BLaER1 treated with 17β-estradiol and CSF1 and Interleukin-3, amounts not matched to agents 10 nM and 100 nM (cell line): ENCODE measurements at regions not wholly inside any gene's neighbourhood (a gene's known extent, or its start where the extent isn't known, plus 50 kb on each side); places are given as distances from the start of the nearest gene placed in this dataset.

Experiments
- H3K27ac ChIP-seq, 11 experiments: shearing (Covaris generic); formaldehyde crosslinking; 2 replicates each; pipeline ENCODE4 v1.8.1; 2022
- H3K27me3 ChIP-seq, 11 experiments: shearing (Covaris generic); formaldehyde crosslinking; 2 replicates each; pipeline ENCODE4 v1.8.1; 2022
- H3K36me3 ChIP-seq, 11 experiments: shearing (Covaris generic); formaldehyde crosslinking; 2 replicates each; pipeline ENCODE4 v1.8.1; 2022
- H3K4me1 ChIP-seq, 10 experiments: shearing (Covaris generic); formaldehyde crosslinking; 2 replicates each; pipeline ENCODE4 v1.8.1; 2022
- H3K4me2 ChIP-seq, 11 experiments: shearing (Covaris generic); formaldehyde crosslinking; 2 replicates each; pipeline ENCODE4 v1.8.1; 2022
- H3K4me3 ChIP-seq, 10 experiments: shearing (Covaris generic); formaldehyde crosslinking; 2 replicates each; pipeline ENCODE4 v1.8.1; 2022
- H3K9ac ChIP-seq, 11 experiments: shearing (Covaris generic); formaldehyde crosslinking; 2 replicates each; pipeline ENCODE4 v1.8.1; 2022
- H3K9me3 ChIP-seq, 11 experiments: shearing (Covaris generic); formaldehyde crosslinking; replicated peaks in 1 of 11; 2 replicates each; pipeline ENCODE4 v1.8.1; 2022
- H4K20me1 ChIP-seq, 11 experiments: shearing (Covaris generic); formaldehyde crosslinking; 2 replicates each; pipeline ENCODE4 v1.8.1; 2022
- Cebpa-rat ChIP-seq, 11 experiments: shearing (Covaris generic); IDR thresholded peaks; 2 replicates each; pipeline ENCODE4 v1.8.1; 2022

DNA sequence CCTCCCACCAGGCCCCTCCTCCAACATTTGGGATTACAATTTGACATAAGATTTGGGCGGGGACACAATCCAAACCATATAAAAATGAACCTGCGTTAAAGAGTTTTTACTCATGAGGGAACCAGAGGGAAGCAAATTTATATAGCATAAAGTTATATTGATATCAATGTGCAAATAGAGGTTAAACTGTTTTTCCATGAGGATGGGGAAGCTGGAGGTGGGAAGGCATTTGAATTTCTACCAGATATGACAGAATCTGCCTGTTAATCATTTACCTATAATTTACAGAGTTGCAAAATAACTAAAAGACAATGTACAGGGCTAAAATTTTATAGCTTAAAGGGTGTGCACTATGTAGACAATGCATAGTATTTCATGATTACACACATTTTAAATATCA is 322.0 kb upstream of the FKBP1C start:
- no peak overlapping the region for H3K4me2 ChIP-seq
- no peaks in the 10 kb centered on the region for H3K4me1 ChIP-seq
- no peak overlapping the region for H3K27ac ChIP-seq
- H3K4me3 ChIP-seq, result no peak overlapping the region
- no peaks in the 10 kb centered on the region for H4K20me1 ChIP-seq
- no peaks in the 10 kb centered on the region; a peak in 1 of 22 replicates for H3K9me3 ChIP-seq
- no peaks in the 10 kb centered on the region for H3K27me3 ChIP-seq
- H3K36me3 ChIP-seq, result no peaks in the 10 kb centered on the region
- no peak overlapping the region for H3K9ac ChIP-seq
- no peak for TF ChIP-seq Cebpa-rat (IDR thresholded peaks at IDR 0.05)

DNA sequence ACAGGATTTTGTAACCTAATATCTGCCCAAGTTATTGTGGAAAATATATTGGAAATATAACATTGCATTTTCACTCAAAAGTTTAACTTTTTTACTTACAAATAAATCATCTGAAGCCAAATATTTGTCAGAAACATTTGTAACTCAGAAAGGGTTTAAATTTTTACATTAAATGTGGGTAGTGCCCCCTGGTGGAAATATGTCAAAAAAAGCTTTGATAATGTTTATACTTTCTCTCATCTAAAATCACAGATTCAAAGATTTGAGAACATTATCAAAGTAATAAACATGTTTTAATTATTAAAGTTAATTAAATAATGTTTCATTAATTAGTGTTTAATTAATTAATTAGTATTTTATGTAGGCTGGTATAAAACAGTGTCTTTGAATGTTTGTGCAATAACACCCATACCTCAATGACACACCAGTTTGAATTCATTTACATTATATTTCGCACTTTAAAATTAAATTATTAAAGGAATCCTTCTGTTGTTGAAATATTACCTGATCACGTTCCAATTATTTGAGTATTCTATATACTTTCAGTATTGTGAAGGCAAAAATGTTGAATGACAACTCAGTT is 320.1 kb upstream of the FKBP1C start:
- no peaks in the 10 kb centered on the region for H3K36me3 ChIP-seq

DNA sequence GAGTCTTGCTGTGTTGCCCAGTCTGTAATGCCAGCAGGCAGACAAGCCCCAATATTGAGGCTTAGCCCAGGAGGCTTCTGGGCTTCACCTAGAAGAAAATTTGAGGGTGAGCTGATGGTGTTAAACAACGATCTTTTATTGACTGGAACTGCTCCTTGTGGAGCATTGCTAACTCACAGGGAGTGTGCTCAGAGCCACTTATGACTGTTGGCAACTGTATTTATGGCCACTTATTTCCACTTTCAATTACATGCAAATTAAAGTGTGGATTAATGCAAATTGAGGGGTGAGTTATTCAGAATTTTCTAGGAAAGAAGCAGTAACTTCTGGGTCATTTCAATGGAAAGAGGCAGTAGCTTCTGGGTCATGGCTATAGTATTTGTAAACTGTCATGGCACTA is 317.2 kb upstream of the FKBP1C start:
- no peak for TF ChIP-seq Cebpa-rat (IDR thresholded peaks at IDR 0.05)
- Histone ChIP-seq H3K4me2 (no peak overlapping the region), H3K4me1 (no peaks in the 10 kb centered on the region), H3K36me3 (no peaks in the 10 kb centered on the region), H4K20me1 (no peaks in the 10 kb centered on the region), H3K9me3 (no peaks in the 10 kb centered on the region; a peak in 1 of 22 replicates), H3K4me3 (no peak overlapping the region), H3K27ac (no peak overlapping the region), H3K27me3 (no peaks in the 10 kb centered on the region), H3K9ac (no peak overlapping the region)

More for the DNA sequence above, 320.1 kb upstream of the FKBP1C start:
- Histone ChIP-seq H3K4me1 (no peaks in the 10 kb centered on the region), H3K9me3 (no peaks in the 10 kb centered on the region; a peak in 1 of 22 replicates), H3K4me2 (no peak overlapping the region), H3K4me3 (no peak overlapping the region), H3K27me3 (no peaks in the 10 kb centered on the region), H3K9ac (no peak overlapping the region), H3K27ac (no peak overlapping the region), H4K20me1 (no peaks in the 10 kb centered on the region)
- TF ChIP-seq Cebpa-rat (IDR thresholded peaks at IDR 0.05), result no peak

DNA sequence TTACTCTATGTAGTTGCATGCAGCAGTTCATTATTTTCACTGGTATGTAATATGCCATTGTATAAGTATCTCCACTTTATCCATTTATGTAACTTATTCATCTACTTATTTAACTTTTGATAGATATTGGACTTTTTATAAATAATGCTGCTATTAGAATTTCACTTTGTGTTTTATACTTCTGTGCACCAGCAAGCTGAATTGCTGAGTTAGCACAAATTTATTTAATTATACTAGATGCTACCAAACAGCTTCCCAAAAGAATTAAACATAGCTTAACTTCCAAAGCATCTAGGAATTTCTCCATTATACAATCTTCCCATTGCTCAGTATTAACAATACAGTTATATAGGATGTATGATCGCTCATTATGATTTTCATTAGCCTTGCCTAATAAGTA is 308.0 kb upstream of the FKBP1C start:
- no peaks in the 10 kb centered on the region for H3K9me3 ChIP-seq
- no peaks in the 10 kb centered on the region for H3K36me3 ChIP-seq
- no peak overlapping the region for H3K27ac ChIP-seq
- H3K4me1 ChIP-seq, result no peaks in the 10 kb centered on the region
- no peak overlapping the region for H3K9ac ChIP-seq
- no peak overlapping the region for H3K4me2 ChIP-seq
- H3K27me3 ChIP-seq, result no peaks in the 10 kb centered on the region
- TF ChIP-seq Cebpa-rat (IDR thresholded peaks at IDR 0.05), result no peak
- H4K20me1 ChIP-seq, result no peaks in the 10 kb centered on the region
- no peak overlapping the region for H3K4me3 ChIP-seq

DNA sequence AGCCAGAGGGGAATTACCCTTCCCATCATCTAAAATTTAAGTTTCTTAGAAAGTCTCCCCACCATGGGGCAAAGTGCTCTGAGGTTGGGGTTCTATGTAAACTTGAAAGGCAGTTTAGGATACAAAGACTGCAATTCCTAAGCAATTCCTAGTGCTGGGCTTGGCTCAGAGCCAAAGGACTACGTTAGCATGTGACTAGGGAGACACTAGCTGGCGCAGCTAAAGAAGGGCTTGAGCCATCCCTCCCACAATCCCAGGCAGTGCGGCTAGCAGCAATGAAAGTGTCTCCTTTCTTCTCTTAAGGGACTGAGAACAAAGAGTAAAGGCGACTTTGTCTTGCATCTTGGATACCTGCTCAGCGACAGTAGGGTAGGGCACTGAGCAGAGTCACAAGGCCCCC is 306.6 kb upstream of the FKBP1C start:
- H3K27ac ChIP-seq, result no peak overlapping the region
- H3K4me3 ChIP-seq, result no peak overlapping the region
- H3K9me3 ChIP-seq, result no peaks in the 10 kb centered on the region
- H4K20me1 ChIP-seq, result no peaks in the 10 kb centered on the region
- no peaks in the 10 kb centered on the region for H3K27me3 ChIP-seq
- no peak overlapping the region for H3K9ac ChIP-seq
- H3K36me3 ChIP-seq, result no peaks in the 10 kb centered on the region
- H3K4me1 ChIP-seq, result no peaks in the 10 kb centered on the region
- no peak for TF ChIP-seq Cebpa-rat (IDR thresholded peaks at IDR 0.05)
- H3K4me2 ChIP-seq, result no peak overlapping the region

DNA sequence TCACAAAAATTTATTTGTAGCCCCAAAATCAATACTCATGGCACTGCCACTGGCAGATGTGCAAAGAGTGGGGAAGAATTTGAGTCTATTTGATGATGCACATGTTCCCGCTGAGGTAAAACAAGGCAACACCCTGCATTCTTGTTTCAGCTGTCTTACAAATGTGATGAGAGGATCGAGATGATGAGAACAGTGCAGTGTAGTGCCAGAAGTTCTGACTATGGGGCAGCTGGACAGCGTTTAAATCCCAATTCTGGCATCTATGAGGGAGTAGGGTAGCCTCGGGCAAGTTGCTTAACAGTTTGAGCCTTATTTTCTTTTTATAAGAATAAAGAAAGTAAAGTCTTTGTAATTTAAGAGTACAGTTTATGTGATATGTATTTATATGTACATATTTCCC is 296.7 kb upstream of the FKBP1C start:
- TF ChIP-seq Cebpa-rat (IDR thresholded peaks at IDR 0.05), result no peak
- Histone ChIP-seq H3K27me3 (no peaks in the 10 kb centered on the region), H4K20me1 (no peaks in the 10 kb centered on the region), H3K27ac (no peak overlapping the region), H3K4me3 (no peak overlapping the region), H3K9ac (no peak overlapping the region), H3K9me3 (no peaks in the 10 kb centered on the region), H3K36me3 (no peaks in the 10 kb centered on the region), H3K4me2 (no peak overlapping the region), H3K4me1 (no peaks in the 10 kb centered on the region)

DNA sequence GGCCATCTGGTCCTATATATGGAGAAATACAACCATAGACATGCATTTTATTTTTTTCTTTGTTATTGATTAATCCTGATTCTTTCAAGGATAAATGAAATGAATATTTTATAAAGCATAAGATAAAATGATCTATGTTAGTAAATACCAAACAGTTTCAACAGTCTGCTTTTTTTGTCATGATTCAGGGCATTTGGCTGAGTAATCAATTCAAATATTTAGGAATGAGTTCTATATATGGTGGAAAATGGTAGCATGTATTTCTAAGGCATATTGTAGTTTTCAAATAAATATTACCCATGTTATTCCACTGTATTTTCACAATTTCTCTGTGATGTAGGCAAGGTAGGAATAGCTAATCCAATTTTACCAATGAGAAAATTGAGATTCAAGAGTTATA is 287.5 kb upstream of the FKBP1C start:
- no peaks in the 10 kb centered on the region for H3K4me1 ChIP-seq
- H3K4me2 ChIP-seq, result no peak overlapping the region
- H3K36me3 ChIP-seq, result no peaks in the 10 kb centered on the region
- H3K9ac ChIP-seq, result no peak overlapping the region
- no peak for TF ChIP-seq Cebpa-rat (IDR thresholded peaks at IDR 0.05)
- H4K20me1 ChIP-seq, result no peaks in the 10 kb centered on the region
- H3K27me3 ChIP-seq, result no peaks in the 10 kb centered on the region
- no peaks in the 10 kb centered on the region for H3K9me3 ChIP-seq
- no peak overlapping the region for H3K4me3 ChIP-seq
- no peak overlapping the region for H3K27ac ChIP-seq

DNA sequence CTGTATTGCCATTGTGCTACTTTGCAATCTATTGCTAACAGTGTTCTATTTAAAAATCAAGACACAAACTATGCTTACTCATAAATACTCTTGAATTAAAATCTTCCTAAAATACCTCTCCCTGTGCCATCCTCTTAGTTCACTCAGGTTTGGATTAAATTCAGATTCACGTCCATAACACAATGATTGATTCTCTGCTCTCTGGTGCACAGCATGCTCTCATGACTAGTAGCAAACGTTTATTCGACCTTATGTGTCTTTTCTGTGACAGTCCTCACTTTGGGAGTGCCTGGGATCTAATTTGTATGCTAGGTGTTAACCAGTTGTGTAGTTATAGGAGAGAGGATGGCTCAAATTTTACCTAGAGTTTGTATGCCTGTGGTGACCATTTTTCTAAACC is 270.4 kb upstream of the FKBP1C start:
- H3K36me3 ChIP-seq, result no peaks in the 10 kb centered on the region
- H3K27me3 ChIP-seq, result no peaks in the 10 kb centered on the region
- no peak overlapping the region for H3K4me2 ChIP-seq
- H3K9me3 ChIP-seq, result no peaks in the 10 kb centered on the region
- H3K4me3 ChIP-seq, result no peak overlapping the region
- H4K20me1 ChIP-seq, result no peaks in the 10 kb centered on the region
- H3K27ac ChIP-seq, result no peak overlapping the region
- H3K4me1 ChIP-seq, result no peaks in the 10 kb centered on the region
- H3K9ac ChIP-seq, result no peak overlapping the region
- no peak for TF ChIP-seq Cebpa-rat (IDR thresholded peaks at IDR 0.05)

DNA sequence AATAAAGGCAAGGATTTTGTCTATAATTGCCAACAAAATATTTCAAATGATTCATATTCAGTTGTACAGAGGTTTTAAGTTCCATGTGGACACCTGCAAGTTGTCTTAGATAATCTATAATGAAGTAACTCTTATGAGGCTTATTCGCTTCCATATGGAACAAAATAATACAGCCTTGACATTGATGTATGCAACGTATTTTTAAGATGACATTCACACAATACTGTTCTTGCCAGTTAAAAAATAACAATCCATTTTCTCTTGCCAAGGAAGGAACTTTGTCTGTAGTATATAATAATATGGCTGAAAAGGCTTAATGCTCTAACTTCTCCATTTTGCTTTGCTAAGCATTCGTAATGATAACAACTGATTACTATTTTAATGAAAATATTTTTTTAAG is 269.3 kb upstream of the FKBP1C start:
- Histone ChIP-seq H3K27ac (no peak overlapping the region), H4K20me1 (no peaks in the 10 kb centered on the region), H3K9ac (no peak overlapping the region), H3K27me3 (no peaks in the 10 kb centered on the region), H3K4me2 (no peak overlapping the region), H3K4me1 (no peaks in the 10 kb centered on the region), H3K4me3 (no peak overlapping the region), H3K36me3 (no peaks in the 10 kb centered on the region), H3K9me3 (no peaks in the 10 kb centered on the region)
- no peak for TF ChIP-seq Cebpa-rat (IDR thresholded peaks at IDR 0.05)

DNA sequence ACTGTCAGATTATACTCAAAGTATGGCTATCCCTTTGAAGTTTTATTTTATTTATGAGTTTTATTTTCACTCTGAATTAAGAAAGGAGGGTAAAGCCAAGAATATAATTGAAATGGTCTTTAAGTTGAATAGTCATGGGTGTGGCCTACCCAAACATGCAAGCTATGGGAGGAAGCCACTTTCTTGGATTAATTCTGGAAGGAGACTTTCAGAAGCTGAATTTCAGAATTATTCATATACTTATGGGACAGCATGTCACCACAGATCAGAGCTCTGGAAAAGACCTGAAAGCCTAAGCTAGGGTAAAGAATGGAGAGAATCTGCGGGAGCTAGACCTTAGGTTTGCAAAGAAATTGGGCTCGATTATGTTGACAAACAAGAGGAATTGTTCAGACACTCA is 242.4 kb upstream of the FKBP1C start:
- Histone ChIP-seq H3K4me1 (no peaks in the 10 kb centered on the region), H3K9me3 (no peaks in the 10 kb centered on the region), H4K20me1 (no peaks in the 10 kb centered on the region), H3K36me3 (no peaks in the 10 kb centered on the region), H3K27ac (no peak overlapping the region), H3K4me3 (no peak overlapping the region), H3K9ac (no peak overlapping the region), H3K27me3 (no peaks in the 10 kb centered on the region), H3K4me2 (no peak overlapping the region)
- no peak for TF ChIP-seq Cebpa-rat (IDR thresholded peaks at IDR 0.05)
